HG02678 (cell line): ENCODE measurements at regions not wholly inside any gene's neighbourhood (a gene's known extent, or its start where the extent isn't known, plus 50 kb on each side); places are given as distances from the start of the nearest gene placed in this dataset.

Experiments used
- ATAC-seq: cut with Tn5 transposase; IDR thresholded peaks from one replicate; pipeline ENCODE4 v1.9.1; 2021; ENCODE audit warnings: mild to moderate bottlenecking, moderate library complexity; ENCODE audit not compliant: unreplicated experiment

DNA sequence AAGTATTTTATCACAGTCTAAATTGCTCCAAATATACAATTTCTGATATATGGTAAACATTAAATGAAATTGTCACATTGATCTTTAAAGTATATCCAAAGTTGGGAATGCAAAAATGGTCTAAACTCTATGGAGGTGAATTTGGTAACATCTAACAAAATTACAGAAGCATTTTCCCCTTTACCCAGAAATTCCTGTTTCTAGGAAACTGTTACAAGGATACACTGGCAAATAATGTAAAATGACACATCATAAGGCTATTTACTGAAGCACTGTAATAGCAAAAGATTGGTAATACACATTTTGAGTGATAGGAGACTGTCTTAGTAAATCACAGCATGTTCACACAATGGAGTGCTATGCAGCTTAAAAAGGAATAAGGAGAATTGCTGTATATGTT, 50.0 kb upstream of the SLCO2A1 start:
- ATAC-seq, result no peak
